Caco-2 (cell line): ENCODE measurements at regions not wholly inside any gene's neighbourhood (a gene's known extent, or its start where the extent isn't known, plus 50 kb on each side); places are given as distances from the start of the nearest gene placed in this dataset.

Experiments used
- BruUV-seq: library from RNA; stranded (reverse); fragments of 400-500 nt; replicated peaks from 2 replicates; lab custom pipeline; 2021; lab: Mats Ljungman, UMichigan
- CTCF ChIA-PET: fragments of 300-600 bp; sonication (Branson Sonifier 250); formaldehyde crosslinking; loops from one replicate; lab custom pipeline; 2022; ENCODE audit warnings: antibody characterized with exemption; lab: Charles Lee
- POLR2A ChIA-PET: fragments of 300-600 bp; sonication (Branson Sonifier 250); formaldehyde crosslinking; loops from one replicate; lab custom pipeline; 2022; ENCODE audit warnings: antibody characterized with exemption; lab: Charles Lee
- DNase-seq, 2 experiments: peaks; one replicate each; pipeline versions ENCODE4 v3.0.0 to v3.0.0-alpha.2; 2020 to 2022
- H3K27me3 ChIP-seq: replicated peaks from 2 replicates; pipeline ENCODE4 v1.6.0; 2011; ENCODE audit warnings: low read length; ENCODE audit not compliant: control insufficient read depth, insufficient read depth
- H3K36me3 ChIP-seq: 2 replicates; pipeline ENCODE4 v1.5.1; 2011; ENCODE audit warnings: low read length; ENCODE audit not compliant: control insufficient read depth, insufficient read depth
- H3K4me1 ChIP-seq: fragments of 250-450 bp; sonication (Bioruptor Pico); 2 replicates; pipeline ENCODE4 v1.5.1; 2020; ENCODE audit warnings: mild to moderate bottlenecking
- H3K4me3 ChIP-seq: 2 replicates; pipeline ENCODE4 v1.5.1; 2011; ENCODE audit warnings: low read depth, mild to moderate bottlenecking, control low read depth, low read length
- H3K9me3 ChIP-seq: fragments of 250-450 bp; sonication (Bioruptor Pico); 2 replicates; pipeline ENCODE4 v1.5.1; 2020; ENCODE audit warnings: mild to moderate bottlenecking, moderate library complexity
- H3K27ac Mint-ChIP-seq: one replicate; pipeline ENCODE4 v1.8.0; 2022; ENCODE audit warnings: mixed read lengths; ENCODE audit not compliant: unreplicated experiment
- H3K27me3 Mint-ChIP-seq: one replicate; pipeline ENCODE4 v1.8.0; 2022; ENCODE audit warnings: mixed read lengths; ENCODE audit not compliant: insufficient read depth, unreplicated experiment
- H3K36me3 Mint-ChIP-seq: one replicate; pipeline ENCODE4 v1.8.0; 2022; ENCODE audit warnings: mild to moderate bottlenecking, mixed read lengths; ENCODE audit not compliant: insufficient read depth, unreplicated experiment
- H3K4me1 Mint-ChIP-seq: one replicate; pipeline ENCODE4 v1.8.0; 2022; ENCODE audit warnings: low read depth, mixed read lengths; ENCODE audit not compliant: unreplicated experiment
- H3K4me3 Mint-ChIP-seq: one replicate; pipeline ENCODE4 v1.8.0; 2022; ENCODE audit warnings: mild to moderate bottlenecking, moderate library complexity, mixed read lengths; ENCODE audit not compliant: unreplicated experiment
- H3K9me3 Mint-ChIP-seq: one replicate; pipeline ENCODE4 v1.8.0; 2022; ENCODE audit warnings: mixed read lengths; ENCODE audit not compliant: unreplicated experiment
- intact Hi-C: fragments of 100-400 bp; cut with micrococcal nuclease; formaldehyde crosslinking; loops from one replicate; pipeline ENCODE4 v1.10.0; 2022; ENCODE audit not compliant: unreplicated experiment
- TF ChIP-seq, protein P1 (sequence below), 2 experiments: fragments of 200-600 bp in 1 of 2; IDR thresholded peaks; 1 replicate in 1 of 2; 2 replicates in 1 of 2; pipeline versions ENCODE4 v1.5.1 to v1.8.0; 2011 to 2022; ENCODE audit warnings: antibody characterized with exemption in 1 of 2, control low read depth in 1 of 2, inconsistent platforms in 1 of 2, low read depth in 1 of 2, low read length in 1 of 2, mild to moderate bottlenecking in 1 of 2, moderate library complexity in 1 of 2; ENCODE audit not compliant: insufficient read depth in 1 of 2, severe bottlenecking in 1 of 2, unreplicated experiment in 1 of 2

DNA sequence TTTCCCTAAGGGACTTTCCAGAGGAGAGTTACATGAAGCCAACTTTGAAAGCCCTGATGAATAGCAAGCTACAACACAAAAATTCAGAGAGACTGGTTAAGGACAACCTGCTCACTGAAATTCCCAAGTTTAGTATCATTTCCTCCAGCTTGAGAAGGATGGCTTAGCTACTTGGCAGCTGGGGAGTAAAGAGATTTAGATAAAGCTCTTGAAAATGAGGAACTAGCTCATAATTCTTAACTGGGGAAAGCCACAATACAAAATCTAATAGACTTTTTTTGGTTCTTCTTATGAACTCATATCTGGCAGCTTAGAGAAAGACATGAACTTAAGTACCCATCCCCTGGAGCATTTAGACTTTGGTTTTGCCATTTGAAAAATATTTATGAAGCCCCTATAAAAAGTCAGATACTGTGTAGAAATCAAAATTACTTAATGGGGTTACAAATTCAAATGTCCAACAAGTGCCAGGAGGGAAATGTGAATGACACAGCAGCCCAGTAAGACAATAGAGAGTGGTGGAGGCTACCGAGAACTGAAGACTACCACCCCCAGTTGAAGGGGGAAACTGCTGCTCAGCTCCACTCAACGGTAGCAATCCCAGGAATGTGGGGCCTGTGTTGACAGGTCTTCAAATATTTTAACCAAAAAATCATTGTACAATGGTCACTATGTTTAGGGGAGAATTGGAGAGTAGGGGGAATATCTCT is 79.4 kb upstream of the ADRB2 start:
- ChIA-PET POLR2A (no interaction called here), CTCF (interaction anchor here (1.4 to 1.9 kb wide), 2 partner anchors 16 to 368 kb away, joined by 4 to 6 read pairs; no protein-coding TSS in a partner anchor)
- Mint-ChIP-seq H3K9me3 (no peaks in the 10 kb centered on the region), H3K36me3 (no peaks in the 10 kb centered on the region), H3K27me3 (peaks cover 3% of the 10 kb centered on the region), H3K4me1 (peaks cover 7% of the 10 kb centered on the region), H3K4me3 (no peak overlapping the region), H3K27ac (no peak overlapping the region)
- Histone ChIP-seq H3K4me3 (no peak overlapping the region), H3K9me3 (no peaks in the 10 kb centered on the region), H3K4me1 (no peaks in the 10 kb centered on the region), H3K36me3 (no peaks in the 10 kb centered on the region), H3K27me3 (no peaks in the 10 kb centered on the region)
- TF ChIP-seq, protein P1, sequence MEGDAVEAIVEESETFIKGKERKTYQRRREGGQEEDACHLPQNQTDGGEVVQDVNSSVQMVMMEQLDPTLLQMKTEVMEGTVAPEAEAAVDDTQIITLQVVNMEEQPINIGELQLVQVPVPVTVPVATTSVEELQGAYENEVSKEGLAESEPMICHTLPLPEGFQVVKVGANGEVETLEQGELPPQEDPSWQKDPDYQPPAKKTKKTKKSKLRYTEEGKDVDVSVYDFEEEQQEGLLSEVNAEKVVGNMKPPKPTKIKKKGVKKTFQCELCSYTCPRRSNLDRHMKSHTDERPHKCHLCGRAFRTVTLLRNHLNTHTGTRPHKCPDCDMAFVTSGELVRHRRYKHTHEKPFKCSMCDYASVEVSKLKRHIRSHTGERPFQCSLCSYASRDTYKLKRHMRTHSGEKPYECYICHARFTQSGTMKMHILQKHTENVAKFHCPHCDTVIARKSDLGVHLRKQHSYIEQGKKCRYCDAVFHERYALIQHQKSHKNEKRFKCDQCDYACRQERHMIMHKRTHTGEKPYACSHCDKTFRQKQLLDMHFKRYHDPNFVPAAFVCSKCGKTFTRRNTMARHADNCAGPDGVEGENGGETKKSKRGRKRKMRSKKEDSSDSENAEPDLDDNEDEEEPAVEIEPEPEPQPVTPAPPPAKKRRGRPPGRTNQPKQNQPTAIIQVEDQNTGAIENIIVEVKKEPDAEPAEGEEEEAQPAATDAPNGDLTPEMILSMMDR (IDR thresholded peaks at IDR 0.05; ENCODE audit: insufficient read depth in 1 of 2, low read depth in 1 of 2, low read length in 1 of 2, severe bottlenecking in 1 of 2, unreplicated experiment in 1 of 2): no peak
- no peak for DNase-seq
- BruUV-seq: no TSS peak
- intact Hi-C loops: no loop called here

DNA sequence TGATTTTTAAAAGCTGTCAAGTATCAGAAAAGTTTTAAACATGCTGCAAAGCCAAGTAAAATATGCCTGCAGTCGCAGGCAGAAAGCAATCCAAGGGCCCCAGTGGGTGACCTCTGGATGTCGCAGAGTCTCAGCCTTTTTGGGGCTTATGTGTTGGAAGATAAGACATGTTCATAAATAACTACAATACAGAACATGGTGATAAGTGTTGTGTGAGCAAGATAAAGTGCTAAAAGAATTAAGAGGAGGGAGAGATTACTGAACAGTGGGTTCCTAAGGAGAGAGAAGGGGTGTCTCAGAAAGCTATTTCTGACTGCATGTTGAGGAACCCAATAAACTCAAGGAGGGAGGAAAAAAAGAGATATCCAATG is 78.9 kb upstream of the ADRB2 start:
- ChIA-PET CTCF (interaction anchor here (1.4 kb wide), 1 partner anchor 367 kb away, joined by 4 read pairs; no protein-coding TSS in a partner anchor), POLR2A (no interaction called here)
- no TSS peak for BruUV-seq

DNA sequence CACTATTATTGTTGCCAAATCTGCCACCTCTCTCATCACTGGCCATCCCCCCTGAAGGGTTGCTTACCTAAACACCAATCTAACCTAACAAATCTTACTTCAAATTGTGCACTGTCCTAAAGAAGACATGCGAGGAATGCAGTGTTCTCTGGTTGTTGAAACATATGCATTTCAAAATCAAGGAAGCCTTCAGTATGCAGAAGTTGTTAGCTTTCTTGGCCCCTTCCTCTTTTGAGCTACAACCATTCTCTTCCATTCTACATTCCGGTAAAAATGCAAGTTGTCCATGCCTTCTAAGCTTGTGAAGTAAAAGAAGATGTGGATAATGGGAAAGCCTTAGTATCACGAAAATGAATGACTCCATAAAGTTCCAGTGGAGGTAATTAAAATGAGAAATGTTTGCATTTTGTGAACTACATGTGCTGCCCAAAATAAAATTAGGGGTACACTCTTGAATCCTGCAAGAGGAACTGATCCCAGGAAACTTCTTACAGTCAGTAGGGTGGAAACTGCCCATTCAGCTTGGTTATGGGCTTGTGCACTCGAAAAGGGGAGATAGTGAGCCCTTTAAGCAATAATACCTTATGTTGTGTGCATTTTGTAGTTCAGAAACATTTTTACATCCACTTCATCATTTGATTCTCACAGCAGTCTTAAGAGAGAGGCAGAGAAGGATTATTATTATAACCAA is 77.6 kb upstream of the ADRB2 start:
- no peaks in the 10 kb centered on the region for H3K9me3 ChIP-seq
- Mint-ChIP-seq H3K27ac (no peak overlapping the region), H3K27me3 (peaks cover 3% of the 10 kb centered on the region), H3K4me1 (peaks cover 7% of the 10 kb centered on the region), H3K9me3 (no peaks in the 10 kb centered on the region), H3K36me3 (no peaks in the 10 kb centered on the region), H3K4me3 (no peak overlapping the region)
- CTCF ChIA-PET: no interaction called here
- no peaks in the 10 kb centered on the region for H3K27me3 ChIP-seq
- TF ChIP-seq, protein P1 (IDR thresholded peaks at IDR 0.05; ENCODE audit: insufficient read depth in 1 of 2, low read depth in 1 of 2, low read length in 1 of 2, severe bottlenecking in 1 of 2, unreplicated experiment in 1 of 2): no peak
- H3K4me1 ChIP-seq: no peaks in the 10 kb centered on the region
- BruUV-seq: no TSS peak
- H3K36me3 ChIP-seq: no peaks in the 10 kb centered on the region
- intact Hi-C loops: no loop called here
- no peak overlapping the region for H3K4me3 ChIP-seq
- no peak for DNase-seq
- POLR2A ChIA-PET: no interaction called here

More for the DNA sequence above, 78.9 kb upstream of the ADRB2 start:
- no peak overlapping the region for H3K4me3 ChIP-seq
- H3K9me3 ChIP-seq: no peaks in the 10 kb centered on the region
- H3K27me3 ChIP-seq: no peaks in the 10 kb centered on the region
- intact Hi-C loops: no loop called here
- no peaks in the 10 kb centered on the region for H3K4me1 ChIP-seq
- TF ChIP-seq, protein P1 (IDR thresholded peaks at IDR 0.05; ENCODE audit: insufficient read depth in 1 of 2, low read depth in 1 of 2, low read length in 1 of 2, severe bottlenecking in 1 of 2, unreplicated experiment in 1 of 2): no peak
- Mint-ChIP-seq H3K27me3 (peaks cover 3% of the 10 kb centered on the region), H3K4me1 (peaks cover 7% of the 10 kb centered on the region), H3K36me3 (no peaks in the 10 kb centered on the region), H3K9me3 (no peaks in the 10 kb centered on the region), H3K4me3 (no peak overlapping the region), H3K27ac (no peak overlapping the region)
- no peaks in the 10 kb centered on the region for H3K36me3 ChIP-seq
- no peak for DNase-seq
